Heart left ventricle (tissue), 16 donors: ENCODE measurements at regions not wholly inside any gene's neighbourhood (a gene's known extent, or its start where the extent isn't known, plus 50 kb on each side); places are given as distances from the start of the nearest gene placed in this dataset.

Experiments
- ATAC-seq, 4 donors: fragments of 200-7000 bp; cut with Tn5 transposase; one replicate each; pipeline ENCODE4 v1.9.1; 2020 to 2022; ENCODE audit warnings: moderate library complexity in 4 of 4, mild to moderate bottlenecking in 3 of 4, moderate number of reproducible peaks in 1 of 4
- DNase-seq, 5 donors: peaks; one replicate each; pipeline ENCODE4 v3.0.0-alpha.2; 2020
- H3K27ac ChIP-seq, 12 donors: fragments of 200-600 bp; sonication (generic) in 4 of 12; one replicate each; pipeline versions ENCODE4 v1.5.0 to v1.8.0; 2016 to 2022; ENCODE audit warnings: mild to moderate bottlenecking in 2 of 12
- H3K27me3 ChIP-seq, 9 donors: fragments of 200-600 bp; sonication (generic) in 2 of 9; one replicate each; pipeline versions ENCODE4 v1.5.1 to v1.8.0; 2016 to 2022; ENCODE audit warnings: mild to moderate bottlenecking in 3 of 9
- H3K36me3 ChIP-seq, 9 donors: fragments of 200-600 bp; sonication (generic) in 2 of 9; one replicate each; pipeline versions ENCODE4 v1.5.0 to v1.8.0; 2018 to 2022; ENCODE audit warnings: mild to moderate bottlenecking in 2 of 9
- H3K4me1 ChIP-seq, 12 donors: fragments of 200-600 bp; sonication (generic) in 4 of 12; one replicate each; pipeline versions ENCODE4 v1.5.0 to v1.8.0; 2016 to 2022; ENCODE audit warnings: mild to moderate bottlenecking in 3 of 12
- H3K4me3 ChIP-seq, 12 donors: fragments of 200-600 bp; sonication (generic) in 4 of 12; one replicate each; pipeline versions ENCODE4 v1.5.0 to v1.8.0; 2017 to 2022; ENCODE audit warnings: mild to moderate bottlenecking in 9 of 12, moderate library complexity in 4 of 12
- H3K9me3 ChIP-seq, 12 donors: fragments of 200-600 bp; sonication (generic) in 4 of 12; one replicate each; pipeline versions ENCODE4 v1.5.0 to v1.8.0; 2016 to 2022; ENCODE audit warnings: mild to moderate bottlenecking in 1 of 12
- POLR2A ChIP-seq, 2 donors: fragments of 450-650 bp; IDR thresholded peaks; one replicate each; pipeline ENCODE4 v1.6.1; 2017; ENCODE audit warnings: antibody characterized with exemption in 2 of 2, mild to moderate bottlenecking in 2 of 2, moderate library complexity in 2 of 2
- WGBS, 4 donors: extraction: QIAGEN DNeasy Blood & Tissue Kit in 2 of 4; methylation state at CpG; one replicate each; pipeline versions ENCODE4 v1.1.5 to v1.1.7; 2013 to 2018; 5-methylcytosine and 5-hydroxymethylcytosine counted together
- intact Hi-C, 10 donors: fragments of 100-400 bp; cut with DNase I; formaldehyde crosslinking; loops; one replicate each; pipeline versions ENCODE4 v1.11.1 to v1.14.2; 2022
- TF ChIP-seq, protein P1 (sequence below), 12 donors: fragments of 200-600 bp; sonication (generic) in 4 of 12; IDR thresholded peaks; one replicate each; pipeline versions ENCODE4 v1.5.0 to v1.8.0; 2018 to 2022; ENCODE audit warnings: antibody characterized with exemption in 12 of 12, mild to moderate bottlenecking in 5 of 12
- donor health status: ischemic (EF 13 %, LVEDD 7.1; RV severe dilation, severe dysfunction).
- donor health status: healthy with polysubstance abuse.
- donor health status: DM: no; HTN: yes; CAD: no.
- donor health status: DM: no; HTN: no; CAD: no.
- donor health status: ischemic (EF 25% LVEDD 6.9; RV normal size, moderate dysfunction).
- donor health status: ischemic (EF 25% LVEDD 5.7; RV mildly dilated, moderate dysfunction).
- donor health status: healthy.
- donor health status: DM: yes; HTN: yes; CAD: no.
- donor health status: ischemic (EF 35%, LVEDD 5.7; RV mildly dilated, moderate dysfunction).
- donor health status: nonischemic (EF 11% LVEDD 7.7; RV severe dilation, severe dysfunction).
- donor health status: DM: yes; HTN: yes; CAD: no.
- donor health status: PGD.
- donor health status: ischemic (EF 29% LVEDD 5.4; RV normal size, mild dysfunction).
- donor health status: nonischemic (EF 23%, LVEDD 6.1; RV moderate dilation, normal function).

DNA sequence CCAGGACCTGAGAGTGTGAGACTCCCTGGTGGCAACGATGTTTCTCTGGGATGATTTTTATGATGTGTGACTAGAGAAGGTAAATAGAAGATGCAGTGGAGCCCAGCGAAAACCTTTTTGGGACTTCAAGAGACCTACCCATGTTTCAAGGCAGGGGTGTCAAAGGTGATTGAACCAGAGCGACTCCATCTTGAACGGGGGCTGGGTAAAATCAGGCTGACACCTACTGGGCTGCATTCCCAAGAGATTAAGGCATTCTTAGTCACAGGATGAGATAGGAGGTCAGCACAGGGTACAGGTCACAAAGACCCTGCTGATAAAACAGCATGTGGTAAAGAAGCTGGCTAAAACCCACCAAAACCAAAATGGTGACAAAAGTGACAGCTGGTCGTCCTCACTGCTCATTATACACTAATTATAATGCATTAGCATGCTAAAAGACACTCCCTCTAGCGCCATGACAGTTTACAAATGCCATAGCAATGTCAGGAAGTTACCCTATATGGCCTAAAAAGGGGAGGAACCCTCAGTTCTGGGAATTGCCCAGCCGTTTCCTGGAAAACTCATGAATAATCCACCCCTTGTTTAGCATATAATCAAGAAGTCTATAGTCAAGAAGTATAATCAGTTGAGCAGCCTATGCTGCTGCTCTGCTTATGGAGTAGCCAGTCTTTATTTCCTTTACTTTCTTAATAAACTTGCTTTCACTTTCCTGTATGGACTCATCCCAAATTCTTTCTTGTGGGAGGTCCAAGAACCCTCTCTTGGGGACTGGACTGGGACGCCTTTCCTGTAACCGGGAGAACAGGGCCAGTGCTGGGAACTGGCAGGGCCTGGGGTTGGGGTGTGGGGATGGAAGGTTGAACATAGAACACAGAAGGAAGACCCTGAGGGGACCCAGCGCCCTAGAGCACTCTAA lies 526.4 kb downstream of the QKI start:
- Histone ChIP-seq H3K27me3 (no peaks in the 10 kb centered on the region), H3K4me1 (peaks cover 8 to 46% (median 33%) of the 10 kb centered on the region in 12 donors), H3K4me3 (peak overlapping the region in 7 of 12 donors; percentile 1 to 39 (median 8)), H3K27ac (peak overlapping the region; percentile 20 to 78 (median 62)), H3K9me3 (no peaks in the 10 kb centered on the region), H3K36me3 (no peaks in the 10 kb centered on the region)
- peak; percentile 67 to 84 (median 71) for ATAC-seq
- DNase-seq = peak; percentile 63 to 71 (median 69)
- TF ChIP-seq POLR2A (IDR thresholded peaks at IDR 0.05) = no peak
- TF ChIP-seq, protein P1, sequence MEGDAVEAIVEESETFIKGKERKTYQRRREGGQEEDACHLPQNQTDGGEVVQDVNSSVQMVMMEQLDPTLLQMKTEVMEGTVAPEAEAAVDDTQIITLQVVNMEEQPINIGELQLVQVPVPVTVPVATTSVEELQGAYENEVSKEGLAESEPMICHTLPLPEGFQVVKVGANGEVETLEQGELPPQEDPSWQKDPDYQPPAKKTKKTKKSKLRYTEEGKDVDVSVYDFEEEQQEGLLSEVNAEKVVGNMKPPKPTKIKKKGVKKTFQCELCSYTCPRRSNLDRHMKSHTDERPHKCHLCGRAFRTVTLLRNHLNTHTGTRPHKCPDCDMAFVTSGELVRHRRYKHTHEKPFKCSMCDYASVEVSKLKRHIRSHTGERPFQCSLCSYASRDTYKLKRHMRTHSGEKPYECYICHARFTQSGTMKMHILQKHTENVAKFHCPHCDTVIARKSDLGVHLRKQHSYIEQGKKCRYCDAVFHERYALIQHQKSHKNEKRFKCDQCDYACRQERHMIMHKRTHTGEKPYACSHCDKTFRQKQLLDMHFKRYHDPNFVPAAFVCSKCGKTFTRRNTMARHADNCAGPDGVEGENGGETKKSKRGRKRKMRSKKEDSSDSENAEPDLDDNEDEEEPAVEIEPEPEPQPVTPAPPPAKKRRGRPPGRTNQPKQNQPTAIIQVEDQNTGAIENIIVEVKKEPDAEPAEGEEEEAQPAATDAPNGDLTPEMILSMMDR (IDR thresholded peaks at IDR 0.05) = no peak
- intact Hi-C loops = loop anchor here in 3 of 10 donors (2.0 to 10.0 kb wide), 5 partner anchors 179 to 359 kb away; no protein-coding TSS in a partner anchor
- 57 to 69% (median 66%) methylated on average over 10 of the region's 10 CpGs for WGBS, 4 donors

DNA sequence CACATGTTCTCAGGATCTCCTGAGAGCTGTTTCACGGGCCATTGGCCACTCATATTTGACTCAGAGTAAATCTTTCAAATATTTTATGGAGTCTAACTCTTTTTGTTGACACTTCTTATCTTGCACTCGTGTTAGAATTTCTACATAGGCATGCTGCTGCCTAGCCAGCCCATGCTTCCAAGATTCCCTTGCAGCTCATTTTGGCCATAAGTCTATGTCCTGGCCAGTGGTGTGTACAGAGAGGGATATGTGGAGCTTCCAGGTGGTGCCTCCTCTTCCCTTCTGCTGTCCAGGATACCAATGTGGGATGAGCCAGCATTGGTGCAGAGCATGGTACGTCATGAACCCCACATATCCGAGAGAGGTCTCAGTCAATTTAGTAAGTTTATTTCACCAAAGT lies 522.6 kb downstream of the QKI start:
- Histone ChIP-seq H3K4me3 (no peak overlapping the region), H3K9me3 (no peaks in the 10 kb centered on the region), H3K27ac (no peak overlapping the region), H3K4me1 (peaks cover 0 to 27% (median 17%) of the 10 kb centered on the region in 12 donors), H3K27me3 (no peaks in the 10 kb centered on the region), H3K36me3 (no peaks in the 10 kb centered on the region)
- TF ChIP-seq POLR2A (IDR thresholded peaks at IDR 0.05) = no peak
- TF ChIP-seq, protein P1 (IDR thresholded peaks at IDR 0.05) = no peak
- no peak for ATAC-seq
- DNase-seq = no peak
- WGBS, 4 donors = 77 to 87% (median 83%) methylated on average over 4 of the region's 4 CpGs
- intact Hi-C loops = no loop called here

DNA sequence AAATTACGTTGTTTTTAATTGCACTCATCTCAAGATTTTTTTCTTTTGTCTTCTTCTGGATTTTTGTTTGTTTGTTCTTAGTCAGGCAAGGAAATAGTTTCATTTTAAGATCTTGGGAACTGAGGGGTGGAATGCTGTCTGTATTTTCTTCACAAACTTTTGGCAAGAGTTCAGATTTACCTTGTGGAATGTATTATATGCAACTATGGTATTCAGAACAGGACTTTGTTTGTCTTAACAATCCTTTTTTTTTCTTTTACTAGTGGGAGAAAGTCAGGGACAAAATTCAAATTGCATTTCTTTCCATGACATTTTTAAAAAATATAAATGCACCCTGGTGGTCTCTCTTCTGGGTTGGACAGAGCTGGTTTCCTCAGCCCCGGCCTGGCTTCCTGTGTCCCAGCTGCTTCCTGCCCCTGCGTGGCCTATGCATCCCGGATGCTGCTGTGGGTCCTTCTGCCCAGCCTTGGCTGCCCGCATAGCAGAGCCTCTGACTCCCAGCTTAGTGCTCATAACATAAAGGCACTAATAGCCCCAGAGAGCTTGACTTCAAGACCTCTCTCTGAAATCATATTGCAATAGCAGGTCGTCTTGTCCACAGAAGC lies 520.7 kb downstream of the QKI start:
- no peaks in the 10 kb centered on the region for H3K9me3 ChIP-seq

More for the DNA sequence above, 520.7 kb downstream of the QKI start:
- Histone ChIP-seq H3K27me3 (no peaks in the 10 kb centered on the region), H3K36me3 (no peaks in the 10 kb centered on the region), H3K27ac (peak overlapping the region in 2 of 12 donors; percentile 15 to 17), H3K4me1 (peaks cover 0 to 15% (median 5%) of the 10 kb centered on the region in 12 donors), H3K4me3 (no peak overlapping the region)
- TF ChIP-seq, protein P1 (IDR thresholded peaks at IDR 0.05) = no peak
- no peak for TF ChIP-seq POLR2A (IDR thresholded peaks at IDR 0.05)
- DNase-seq = no peak
- intact Hi-C loops = no loop called here
- ATAC-seq = peak in 2 of 4 donors; percentile 57 to 67
- 47 to 62% (median 56%) methylated on average over 5 to 6 of the region's 6 CpGs for WGBS, 4 donors
